MCF 10A (cell line): ENCODE measurements at regions not wholly inside any gene's neighbourhood (a gene's known extent, or its start where the extent isn't known, plus 50 kb on each side); places are given as distances from the start of the nearest gene placed in this dataset.
A peak's percentile ranks its signal among the peaks of the same experiment; 100 is the strongest.

Experiments used
- BruUV-seq: library from RNA; stranded (reverse); fragments of 400-500 nt; replicated peaks from 2 replicates; lab custom pipeline; 2021; lab: Mats Ljungman, UMichigan
- CTCF ChIA-PET: fragments of 300-600 bp; sonication (Branson Sonifier 250); formaldehyde crosslinking; extraction: SDS; loops from one replicate; lab custom pipeline; 2021; ENCODE audit warnings: antibody characterized with exemption, inconsistent platforms; lab: Yijun Ruan, JAX
- POLR2A ChIA-PET: fragments of 300-600, 350-650 bp; sonication (Branson Sonifier 250); formaldehyde crosslinking; extraction: SDS; loops from one replicate; lab custom pipeline; 2020; ENCODE audit warnings: antibody characterized with exemption, inconsistent platforms; lab: Yijun Ruan, JAX
- DNase-seq: peaks from one replicate; pipeline ENCODE4 v3.0.0-alpha.2; 2018; ENCODE audit not compliant: unreplicated experiment
- H3K27ac Mint-ChIP-seq: one replicate; pipeline ENCODE4 v1.8.0; 2022; ENCODE audit warnings: mild to moderate bottlenecking, low read depth, mixed read lengths; ENCODE audit not compliant: unreplicated experiment
- H3K27me3 Mint-ChIP-seq: one replicate; pipeline ENCODE4 v1.8.0; 2022; ENCODE audit warnings: mixed read lengths; ENCODE audit not compliant: insufficient read depth, unreplicated experiment
- H3K36me3 Mint-ChIP-seq: one replicate; pipeline ENCODE4 v1.8.0; 2022; ENCODE audit warnings: mild to moderate bottlenecking, moderate library complexity, mixed read lengths; ENCODE audit not compliant: insufficient read depth, unreplicated experiment
- H3K4me1 Mint-ChIP-seq: one replicate; pipeline ENCODE4 v1.8.0; 2022; ENCODE audit warnings: mixed read lengths; ENCODE audit not compliant: insufficient read depth, unreplicated experiment
- H3K4me3 Mint-ChIP-seq: one replicate; pipeline ENCODE4 v1.8.0; 2022; ENCODE audit warnings: mild to moderate bottlenecking, moderate library complexity, mixed read lengths; ENCODE audit not compliant: unreplicated experiment
- H3K9me3 Mint-ChIP-seq: one replicate; pipeline ENCODE4 v1.8.0; 2022; ENCODE audit warnings: mixed read lengths; ENCODE audit not compliant: unreplicated experiment
- intact Hi-C: fragments of 100-400 bp; cut with micrococcal nuclease; formaldehyde crosslinking; loops from 2 replicates; pipeline ENCODE4 v1.14.1; 2022
- TF ChIP-seq, protein P1 (sequence below): fragments of 200-600 bp; IDR thresholded peaks from one replicate; pipeline ENCODE4 v1.8.0; 2022; ENCODE audit warnings: antibody characterized with exemption, mild to moderate bottlenecking; ENCODE audit not compliant: unreplicated experiment

DNA sequence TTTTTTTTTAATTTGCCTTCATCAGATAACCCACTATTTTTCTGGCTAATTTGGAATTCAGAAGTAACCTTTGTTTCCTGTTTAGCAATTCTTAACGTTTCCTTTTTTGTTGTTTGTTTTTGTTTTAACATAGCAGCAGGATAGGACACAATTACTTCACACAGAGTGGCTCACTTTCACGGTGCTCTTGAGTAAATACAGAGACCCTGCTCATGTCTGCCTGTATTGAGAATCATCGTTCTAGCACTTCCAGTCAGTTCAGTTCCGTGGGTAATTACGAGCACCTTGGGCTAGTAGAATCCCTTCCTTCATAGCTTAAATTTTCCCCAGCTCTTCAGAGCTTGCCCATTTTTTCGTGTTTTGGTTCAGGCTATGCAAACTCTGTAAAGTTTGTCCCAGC, 1225.4 kb upstream of the LRRTM1 start:
- Mint-ChIP-seq H3K27me3 (no peaks in the 10 kb centered on the region), H3K4me1 (peaks cover 6% of the 10 kb centered on the region), H3K9me3 (no peaks in the 10 kb centered on the region), H3K4me3 (no peak overlapping the region), H3K27ac (no peak overlapping the region), H3K36me3 (no peaks in the 10 kb centered on the region)
- POLR2A ChIA-PET: no interaction called here
- CTCF ChIA-PET: interaction anchor here (0.6 kb wide), 1 partner anchor 16 kb away, joined by 3 read pairs; no protein-coding TSS in a partner anchor
- TF ChIP-seq, protein P1, sequence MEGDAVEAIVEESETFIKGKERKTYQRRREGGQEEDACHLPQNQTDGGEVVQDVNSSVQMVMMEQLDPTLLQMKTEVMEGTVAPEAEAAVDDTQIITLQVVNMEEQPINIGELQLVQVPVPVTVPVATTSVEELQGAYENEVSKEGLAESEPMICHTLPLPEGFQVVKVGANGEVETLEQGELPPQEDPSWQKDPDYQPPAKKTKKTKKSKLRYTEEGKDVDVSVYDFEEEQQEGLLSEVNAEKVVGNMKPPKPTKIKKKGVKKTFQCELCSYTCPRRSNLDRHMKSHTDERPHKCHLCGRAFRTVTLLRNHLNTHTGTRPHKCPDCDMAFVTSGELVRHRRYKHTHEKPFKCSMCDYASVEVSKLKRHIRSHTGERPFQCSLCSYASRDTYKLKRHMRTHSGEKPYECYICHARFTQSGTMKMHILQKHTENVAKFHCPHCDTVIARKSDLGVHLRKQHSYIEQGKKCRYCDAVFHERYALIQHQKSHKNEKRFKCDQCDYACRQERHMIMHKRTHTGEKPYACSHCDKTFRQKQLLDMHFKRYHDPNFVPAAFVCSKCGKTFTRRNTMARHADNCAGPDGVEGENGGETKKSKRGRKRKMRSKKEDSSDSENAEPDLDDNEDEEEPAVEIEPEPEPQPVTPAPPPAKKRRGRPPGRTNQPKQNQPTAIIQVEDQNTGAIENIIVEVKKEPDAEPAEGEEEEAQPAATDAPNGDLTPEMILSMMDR: no peak
- no TSS peak for BruUV-seq
- intact Hi-C loops: no loop called here
- DNase-seq: no peak

DNA sequence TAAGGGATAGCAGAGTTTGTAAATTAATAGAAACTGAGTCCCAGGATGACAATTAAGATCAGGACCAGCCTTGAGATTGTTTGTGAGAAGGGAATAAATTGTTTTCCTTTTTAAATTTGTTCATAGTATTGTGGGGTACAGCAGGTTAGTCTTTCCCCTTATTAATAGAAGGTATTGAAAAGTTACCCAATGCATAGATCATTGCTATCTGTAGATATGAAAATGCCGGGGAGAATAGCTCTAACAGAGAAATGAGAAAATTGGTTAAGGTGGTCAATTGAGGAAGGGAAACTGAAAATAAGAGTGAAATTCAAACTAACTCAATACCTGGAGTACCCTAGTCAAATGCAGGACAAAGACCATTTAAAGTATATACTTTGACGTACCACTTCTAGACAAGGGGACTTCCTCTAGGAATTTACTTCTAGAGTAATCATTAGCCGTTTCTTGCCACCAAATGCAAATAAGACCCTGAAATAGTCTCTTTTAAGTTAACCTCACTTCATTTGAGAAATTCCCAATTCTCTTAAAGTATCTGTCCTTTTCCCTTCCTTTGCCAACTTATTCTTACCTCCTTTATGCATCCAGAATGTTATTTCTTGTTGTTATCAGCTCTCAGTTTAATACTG, 1224.4 kb upstream of the LRRTM1 start:
- Mint-ChIP-seq H3K27ac (no peak overlapping the region), H3K9me3 (no peaks in the 10 kb centered on the region), H3K4me1 (peaks cover 6% of the 10 kb centered on the region), H3K27me3 (no peaks in the 10 kb centered on the region), H3K4me3 (no peak overlapping the region), H3K36me3 (no peaks in the 10 kb centered on the region)
- TF ChIP-seq, protein P1: no peak
- no peak for DNase-seq
- no TSS peak for BruUV-seq
- intact Hi-C loops: no loop called here
- ChIA-PET CTCF (interaction anchor here (0.6 to 0.7 kb wide), 2 partner anchors 17 to 287 kb away, joined by 3 read pairs; no protein-coding TSS in a partner anchor), POLR2A (no interaction called here)

DNA sequence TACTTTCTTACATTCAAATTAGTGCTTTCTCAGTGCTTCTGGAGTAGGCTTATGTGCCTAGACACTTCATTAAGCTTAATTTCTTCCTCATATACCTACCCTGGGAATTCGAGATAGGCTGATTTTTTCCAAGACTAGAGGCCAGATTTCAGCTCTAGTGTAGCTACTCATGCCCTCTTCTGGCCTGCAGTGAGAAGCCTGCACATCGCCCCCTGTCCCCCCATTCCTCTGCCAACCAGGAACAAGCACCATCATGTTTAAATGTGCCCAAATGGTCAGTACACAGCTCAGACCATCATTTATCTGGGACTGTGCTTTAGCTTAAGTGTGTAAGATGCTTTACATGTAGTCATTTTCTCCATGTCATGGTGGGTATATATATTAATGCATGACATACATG, 1218.8 kb upstream of the LRRTM1 start:
- Mint-ChIP-seq H3K4me3 (no peak overlapping the region), H3K27me3 (no peaks in the 10 kb centered on the region), H3K36me3 (no peaks in the 10 kb centered on the region), H3K27ac (no peak overlapping the region), H3K9me3 (no peaks in the 10 kb centered on the region), H3K4me1 (no peaks in the 10 kb centered on the region)
- no TSS peak for BruUV-seq
- TF ChIP-seq, protein P1: no peak
- ChIA-PET CTCF (no interaction called here), POLR2A (interaction anchor here (0.7 kb wide), 1 partner anchor 94 kb away, joined by 3 read pairs; no protein-coding TSS in a partner anchor)
- intact Hi-C loops: no loop called here
- no peak for DNase-seq

DNA sequence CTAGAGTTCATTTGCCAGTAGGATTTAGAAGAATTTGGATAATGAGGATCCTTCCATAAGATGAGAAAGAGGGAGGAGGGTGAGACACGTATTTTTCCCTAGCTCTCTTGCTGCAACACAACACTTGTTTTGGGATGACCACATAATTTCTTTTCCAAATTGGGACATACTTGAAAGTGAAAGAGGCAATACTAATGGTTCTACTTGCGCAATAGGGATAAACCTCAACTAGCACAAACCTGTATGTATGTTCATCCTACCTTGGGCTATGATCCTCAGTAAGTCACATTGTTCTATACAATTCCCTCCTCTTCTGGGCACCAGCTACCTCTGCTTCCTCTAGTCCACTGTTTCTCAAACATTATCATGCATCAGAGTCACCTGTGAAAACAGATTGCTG, 1208.8 kb upstream of the LRRTM1 start:
- no peaks in the 10 kb centered on the region for H3K9me3 Mint-ChIP-seq
- DNase-seq: peak; percentile 56
- H3K4me3 Mint-ChIP-seq: no peak overlapping the region
- H3K27ac Mint-ChIP-seq: no peak overlapping the region
- no TSS peak for BruUV-seq
- no peaks in the 10 kb centered on the region for H3K27me3 Mint-ChIP-seq
- TF ChIP-seq, protein P1: no peak
- intact Hi-C loops: no loop called here
- ChIA-PET CTCF (interaction anchor here (0.5 to 1.2 kb wide), 5 partner anchors 13 to 1188 kb away, joined by 3 to 5 read pairs (median 3); no protein-coding TSS in a partner anchor), POLR2A (interaction anchor here (0.9 to 1.2 kb wide), 2 partner anchors 16 to 23 kb away, joined by 3 to 4 read pairs; no protein-coding TSS in a partner anchor)
- peaks cover 15% of the 10 kb centered on the region for H3K4me1 Mint-ChIP-seq
- H3K36me3 Mint-ChIP-seq: no peaks in the 10 kb centered on the region
